GM12892 (cell line): ENCODE measurements at regions not wholly inside any gene's neighbourhood (a gene's known extent, or its start where the extent isn't known, plus 50 kb on each side); places are given as distances from the start of the nearest gene placed in this dataset.

Experiments
- POLR2A ChIP-seq: IDR thresholded peaks from 2 replicates; pipeline ENCODE4 v1.6.1; 2011; ENCODE audit warnings: low read depth, low read length, control low read depth
- POLR2AphosphoS5 ChIP-seq: IDR thresholded peaks from 2 replicates; pipeline ENCODE4 v1.6.1; 2011; ENCODE audit warnings: low read depth, low read length, control low read depth
- TAF1 ChIP-seq: IDR thresholded peaks from 2 replicates; pipeline ENCODE4 v1.6.1; 2011; ENCODE audit warnings: low read depth, mild to moderate bottlenecking, control low read depth, low read length, borderline replicate concordance

DNA sequence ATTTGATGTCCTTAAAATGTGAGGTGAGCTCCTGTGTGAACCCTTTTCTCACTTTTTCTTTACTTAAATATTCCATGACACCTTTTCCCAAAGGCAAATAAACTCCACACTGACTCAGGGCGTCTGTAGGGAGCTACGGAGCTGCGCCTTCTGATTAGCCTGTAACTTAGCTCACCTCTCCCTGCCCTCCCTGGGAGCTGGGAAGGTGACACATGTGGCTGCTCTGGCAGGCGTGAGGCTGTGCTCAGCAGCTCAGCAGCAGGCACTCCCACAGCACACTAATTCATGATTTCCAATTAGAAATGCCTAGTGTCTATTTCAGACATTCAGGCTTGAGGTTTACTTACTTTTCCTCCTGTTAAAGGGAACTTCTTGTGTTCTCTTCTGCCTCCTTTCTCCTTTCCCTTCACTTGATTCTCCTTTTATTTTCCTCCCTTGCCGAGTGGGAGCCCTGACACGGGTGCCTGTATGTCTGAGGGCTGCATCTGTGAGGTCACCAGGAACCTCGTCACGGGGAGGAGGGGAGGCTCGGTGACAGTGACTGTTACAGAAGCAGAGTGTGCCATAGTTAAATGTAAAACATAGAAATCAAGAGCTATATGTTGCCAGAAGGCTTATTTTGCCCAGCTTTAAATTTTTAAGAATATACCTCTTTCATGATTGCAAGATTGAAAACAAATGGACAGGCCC, 437.1 kb downstream of the DCDC2C start:
- no peak for TF ChIP-seq POLR2AphosphoS5
- TF ChIP-seq POLR2A, result no peak
- no peak for TF ChIP-seq TAF1
